Heart left ventricle (tissue), 13 donors: ENCODE measurements at regions not wholly inside any gene's neighbourhood (a gene's known extent, or its start where the extent isn't known, plus 50 kb on each side); places are given as distances from the start of the nearest gene placed in this dataset.

Experiments used
- POLR2A ChIP-seq, 2 donors: fragments of 450-650 bp; IDR thresholded peaks; one replicate each; pipeline ENCODE4 v1.6.1; 2017; ENCODE audit warnings: antibody characterized with exemption in 2 of 2, mild to moderate bottlenecking in 2 of 2, moderate library complexity in 2 of 2
- TF ChIP-seq, protein P1 (sequence below), 12 donors: fragments of 200-600 bp; sonication (generic) in 4 of 12; IDR thresholded peaks; one replicate each; pipeline versions ENCODE4 v1.5.0 to v1.8.0; 2018 to 2022; ENCODE audit warnings: antibody characterized with exemption in 12 of 12, mild to moderate bottlenecking in 5 of 12
- donor health status: ischemic (EF 13 %, LVEDD 7.1; RV severe dilation, severe dysfunction).
- donor health status: DM: no; HTN: yes; CAD: no.
- donor health status: DM: no; HTN: no; CAD: no.
- donor health status: ischemic (EF 25% LVEDD 6.9; RV normal size, moderate dysfunction).
- donor health status: ischemic (EF 25% LVEDD 5.7; RV mildly dilated, moderate dysfunction).
- donor health status: ischemic (EF 35%, LVEDD 5.7; RV mildly dilated, moderate dysfunction).
- donor health status: nonischemic (EF 11% LVEDD 7.7; RV severe dilation, severe dysfunction).
- donor health status: DM: yes; HTN: yes; CAD: no.
- donor health status: PGD.
- donor health status: ischemic (EF 29% LVEDD 5.4; RV normal size, mild dysfunction).
- donor health status: nonischemic (EF 23%, LVEDD 6.1; RV moderate dilation, normal function).

DNA sequence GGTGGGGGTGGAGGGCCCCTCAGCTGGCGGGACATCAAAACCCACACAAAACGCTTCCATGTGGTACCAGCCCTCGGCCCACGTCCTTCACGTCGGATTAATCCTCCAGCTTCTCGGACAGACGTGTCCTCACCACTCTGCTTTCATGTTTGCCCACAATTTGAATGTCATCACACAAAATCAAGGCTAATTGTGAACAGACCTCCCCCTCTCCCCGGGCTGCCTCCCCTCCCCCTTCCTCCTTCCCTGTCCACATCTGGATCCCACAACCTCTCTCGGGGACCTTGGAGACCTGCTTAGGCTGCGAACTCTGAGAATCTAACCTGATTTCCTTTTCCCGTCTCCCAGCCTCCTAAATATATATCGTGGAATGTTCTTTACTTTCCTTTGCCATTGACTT lies 262.9 kb downstream of the MN1 start:
- TF ChIP-seq, protein P1, sequence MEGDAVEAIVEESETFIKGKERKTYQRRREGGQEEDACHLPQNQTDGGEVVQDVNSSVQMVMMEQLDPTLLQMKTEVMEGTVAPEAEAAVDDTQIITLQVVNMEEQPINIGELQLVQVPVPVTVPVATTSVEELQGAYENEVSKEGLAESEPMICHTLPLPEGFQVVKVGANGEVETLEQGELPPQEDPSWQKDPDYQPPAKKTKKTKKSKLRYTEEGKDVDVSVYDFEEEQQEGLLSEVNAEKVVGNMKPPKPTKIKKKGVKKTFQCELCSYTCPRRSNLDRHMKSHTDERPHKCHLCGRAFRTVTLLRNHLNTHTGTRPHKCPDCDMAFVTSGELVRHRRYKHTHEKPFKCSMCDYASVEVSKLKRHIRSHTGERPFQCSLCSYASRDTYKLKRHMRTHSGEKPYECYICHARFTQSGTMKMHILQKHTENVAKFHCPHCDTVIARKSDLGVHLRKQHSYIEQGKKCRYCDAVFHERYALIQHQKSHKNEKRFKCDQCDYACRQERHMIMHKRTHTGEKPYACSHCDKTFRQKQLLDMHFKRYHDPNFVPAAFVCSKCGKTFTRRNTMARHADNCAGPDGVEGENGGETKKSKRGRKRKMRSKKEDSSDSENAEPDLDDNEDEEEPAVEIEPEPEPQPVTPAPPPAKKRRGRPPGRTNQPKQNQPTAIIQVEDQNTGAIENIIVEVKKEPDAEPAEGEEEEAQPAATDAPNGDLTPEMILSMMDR (IDR thresholded peaks at IDR 0.05), result no peak
- TF ChIP-seq POLR2A (IDR thresholded peaks at IDR 0.05), result no peak
